K562 (cell line): ENCODE measurements at regions not wholly inside any gene's neighbourhood (a gene's known extent, or its start where the extent isn't known, plus 50 kb on each side); places are given as distances from the start of the nearest gene placed in this dataset.
A peak's percentile ranks its signal among the peaks of the same experiment; 100 is the strongest.

ENCODE experiments used
- ATF1 ChIP-seq, 2 experiments: fragments of 450-650 bp in 1 of 2; IDR thresholded peaks; 2 replicates each; pipeline ENCODE4 v1.6.1; 2016; ENCODE audit warnings: missing compliant biosample characterization in 1 of 2, missing genetic modification characterization in 1 of 2
- CBFA2T3 ChIP-seq: fragments of 450-650 bp; IDR thresholded peaks from 2 replicates; pipeline ENCODE4 v1.6.1; 2017
- CC2D1A ChIP-seq: fragments of 450-650 bp; IDR thresholded peaks from 2 replicates; pipeline ENCODE4 v1.6.1; 2017; ENCODE audit warnings: mild to moderate bottlenecking
- CHCHD3 ChIP-seq: fragments of 250-450 bp; sonication (Bioruptor Pico); IDR thresholded peaks from 2 replicates; pipeline ENCODE4 v2.1.2; 2022; ENCODE audit warnings: mild to moderate bottlenecking
- CHD2 ChIP-seq: IDR thresholded peaks from 2 replicates; pipeline ENCODE4 v1.6.1; 2011; ENCODE audit warnings: low read depth, low read length
- FOXK2 ChIP-seq, 2 experiments: fragments of 450-650 bp; IDR thresholded peaks in 1 of 2; conservative IDR thresholded peaks in 1 of 2; 2 replicates each; pipeline ENCODE4 v1.6.1; 2016; ENCODE audit warnings: low read depth in 2 of 2, mild to moderate bottlenecking in 1 of 2
- FUS ChIP-seq: fragments of 200-400 bp; formaldehyde crosslinking; optimal IDR thresholded peaks from 2 replicates; pipeline ENCODE3; 2017; ENCODE audit warnings: low read depth, low read length
- MECOM ChIP-seq: fragments of 250-450 bp; sonication (Bioruptor Pico); IDR thresholded peaks from 2 replicates; pipeline ENCODE4 v1.8.0; 2022; ENCODE audit warnings: inconsistent platforms
- MIER1 ChIP-seq: fragments of 450-650 bp; IDR thresholded peaks from 2 replicates; pipeline ENCODE4 v1.6.1; 2016; ENCODE audit warnings: antibody characterized with exemption, mild to moderate bottlenecking, low read depth
- NRF1 ChIP-seq, 2 experiments: fragments of 450-650 bp; IDR thresholded peaks in 1 of 2; conservative IDR thresholded peaks in 1 of 2; 2 replicates each; pipeline ENCODE4 v1.6.1; 2014; ENCODE audit warnings: mild to moderate bottlenecking in 2 of 2
- OTX1 ChIP-seq: fragments of 450-650 bp; formaldehyde crosslinking; IDR thresholded peaks from 2 replicates; pipeline ENCODE4 v1.4.0; 2022; ENCODE audit warnings: mild to moderate bottlenecking
- POLR2AphosphoS5 ChIP-seq: IDR thresholded peaks from 2 replicates; pipeline ENCODE4 v1.6.1; 2011; ENCODE audit warnings: mild to moderate bottlenecking, low read depth, low read length, moderate library complexity; ENCODE audit not compliant: control insufficient read depth, insufficient read depth
- POLR2G ChIP-seq: fragments of 200-400 bp; formaldehyde crosslinking; IDR thresholded peaks from 2 replicates; pipeline ENCODE4 v1.6.1; 2017; ENCODE audit warnings: low read depth, mild to moderate bottlenecking, antibody characterized with exemption, low read length, moderate library complexity
- RAD21 ChIP-seq, 2 experiments: fragments of 250-450 bp in 1 of 2; fragments of 450-650 bp in 1 of 2; sonication (Bioruptor Pico) in 1 of 2; formaldehyde crosslinking in 1 of 2; IDR thresholded peaks in 1 of 2; conservative IDR thresholded peaks in 1 of 2; 2 replicates each; pipeline versions ENCODE4 v1.4.0 to v1.8.0; 2020 to 2022; ENCODE audit warnings: mild to moderate bottlenecking in 2 of 2, moderate library complexity in 1 of 2
- SMARCA4 ChIP-seq: fragments of 450-650 bp; IDR thresholded peaks from 2 replicates; pipeline ENCODE4 v1.6.1; 2016
- SNIP1 ChIP-seq: fragments of 450-650 bp; IDR thresholded peaks from 2 replicates; pipeline ENCODE4 v1.7.1; 2017; ENCODE audit warnings: low read depth, mild to moderate bottlenecking
- SREBF1 ChIP-seq: fragments of 150-350 bp; IDR thresholded peaks from 2 replicates; pipeline ENCODE4 v1.6.1; 2014; ENCODE audit warnings: antibody characterized with exemption, low read depth, low read length, borderline replicate concordance
- ZC3H11A ChIP-seq: IDR thresholded peaks from 2 replicates; pipeline ENCODE4 v1.6.1; 2012; ENCODE audit warnings: low read depth, low read length, improper control_type of control experiment
- ZNF146 ChIP-seq: IDR thresholded peaks from one replicate; pipeline ENCODE4 v1.6.1; 2018; ENCODE audit warnings: missing compliant biosample characterization; ENCODE audit not compliant: unreplicated experiment
- ZNF644 ChIP-seq: fragments of 200-800 bp; sonication (Bioruptor generic); IDR thresholded peaks from 2 replicates; pipeline ENCODE4 v1.6.1; 2016; ENCODE audit warnings: low read depth, missing genetic modification characterization, missing compliant biosample characterization
- TF ChIP-seq, protein P1 (sequence below): fragments of 450-650 bp; formaldehyde crosslinking; IDR thresholded peaks from 2 replicates; pipeline ENCODE4 v1.4.0; 2022; ENCODE audit warnings: missing genetic modification characterization
- TF ChIP-seq, protein P2 (sequence below): IDR thresholded peaks from 2 replicates; pipeline ENCODE4 v1.6.1; 2016; ENCODE audit warnings: missing genetic modification characterization, missing compliant biosample characterization
- TF ChIP-seq, protein P3 (sequence below): fragments of 450-650 bp; IDR thresholded peaks from 2 replicates; pipeline ENCODE4 v1.6.1; 2016; ENCODE audit warnings: mild to moderate bottlenecking
- TF ChIP-seq, protein P4 (sequence below), 2 experiments: fragments of 200-800 bp in 1 of 2; sonication (Bioruptor generic) in 1 of 2; sonication (generic) in 1 of 2; formaldehyde crosslinking in 1 of 2; IDR thresholded peaks in 1 of 2; conservative IDR thresholded peaks in 1 of 2; 2 replicates each; pipeline versions ENCODE4 v1.5.0 to v1.6.1; 2016 to 2020; ENCODE audit warnings: missing compliant biosample characterization in 1 of 2, missing genetic modification characterization in 1 of 2, missing genetic modification reagents in 1 of 2

DNA sequence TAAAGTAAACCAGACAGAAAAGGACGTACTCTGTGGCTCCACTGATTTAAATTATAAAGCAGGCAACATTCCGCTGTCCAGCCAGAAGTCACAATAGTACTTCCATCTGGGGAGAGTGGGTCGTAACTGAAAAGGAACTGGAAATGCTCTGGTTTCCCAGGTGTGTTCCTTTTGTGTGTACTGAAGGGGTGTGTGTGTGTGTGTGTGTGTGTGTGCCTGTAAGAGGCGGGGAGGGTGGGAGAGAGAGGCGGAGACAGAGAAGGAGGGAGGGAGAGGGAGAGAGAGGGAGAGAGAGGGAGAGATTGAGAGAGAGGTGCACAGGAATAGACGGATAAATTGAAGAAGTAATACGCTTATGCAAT, 178.4 kb upstream of the ZNF184 start (continued):
- TF ChIP-seq CHCHD3 (CRISPR knock-in tag) (no peak), FUS (no peak), POLR2G (no peak), ZNF644 (no peak), SREBF1 (no peak), RAD21 (CRISPR knock-in tag; conservative IDR thresholded peaks at IDR 0.05 in 1 of 2, IDR thresholded peaks at IDR 0.05 in 1 of 2) (no peak), POLR2AphosphoS5 (no peak), ATF1 (CRISPR knock-in tag; IDR thresholded peaks at IDR 0.05) (no peak), ATF1 (tag; IDR thresholded peaks at IDR 0.05) (no peak), OTX1 (CRISPR knock-in tag) (peak; percentile 76), MIER1 (0 out of 2 replicates have a peak, but pooled peaks have one; percentile 66), SNIP1 (no peak), CBFA2T3 (peak; percentile 27; the same call in 1 of the 2 replicates), MECOM (CRISPR knock-in tag) (no peak), CC2D1A (0 out of 2 replicates have a peak, but pooled peaks have one; percentile 43), ZC3H11A (0 out of 2 replicates have a peak, but pooled peaks have one; percentile 32), SMARCA4 (peak; percentile 52), ZNF146 (CRISPR knock-in tag) (no peak), CHD2 (no peak), NRF1 (conservative IDR thresholded peaks at IDR 0.05 in 1 of 2, IDR thresholded peaks at IDR 0.05 in 1 of 2) (no peak), FOXK2 (conservative IDR thresholded peaks at IDR 0.05 in 1 of 2, IDR thresholded peaks at IDR 0.05 in 1 of 2; ENCODE audit: low read depth in 2 of 2) (peak; percentile 59 to 74; a peak in 3 of 4 replicates)
- TF ChIP-seq, protein P1, sequence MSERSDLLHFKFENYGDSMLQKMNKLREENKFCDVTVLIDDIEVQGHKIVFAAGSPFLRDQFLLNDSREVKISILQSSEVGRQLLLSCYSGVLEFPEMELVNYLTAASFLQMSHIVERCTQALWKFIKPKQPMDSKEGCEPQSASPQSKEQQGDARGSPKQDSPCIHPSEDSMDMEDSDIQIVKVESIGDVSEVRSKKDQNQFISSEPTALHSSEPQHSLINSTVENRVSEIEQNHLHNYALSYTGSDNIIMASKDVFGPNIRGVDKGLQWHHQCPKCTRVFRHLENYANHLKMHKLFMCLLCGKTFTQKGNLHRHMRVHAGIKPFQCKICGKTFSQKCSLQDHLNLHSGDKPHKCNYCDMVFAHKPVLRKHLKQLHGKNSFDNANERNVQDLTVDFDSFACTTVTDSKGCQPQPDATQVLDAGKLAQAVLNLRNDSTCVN, result peak; percentile 87; the same call in 1 of the 2 replicates
- TF ChIP-seq, protein P2, sequence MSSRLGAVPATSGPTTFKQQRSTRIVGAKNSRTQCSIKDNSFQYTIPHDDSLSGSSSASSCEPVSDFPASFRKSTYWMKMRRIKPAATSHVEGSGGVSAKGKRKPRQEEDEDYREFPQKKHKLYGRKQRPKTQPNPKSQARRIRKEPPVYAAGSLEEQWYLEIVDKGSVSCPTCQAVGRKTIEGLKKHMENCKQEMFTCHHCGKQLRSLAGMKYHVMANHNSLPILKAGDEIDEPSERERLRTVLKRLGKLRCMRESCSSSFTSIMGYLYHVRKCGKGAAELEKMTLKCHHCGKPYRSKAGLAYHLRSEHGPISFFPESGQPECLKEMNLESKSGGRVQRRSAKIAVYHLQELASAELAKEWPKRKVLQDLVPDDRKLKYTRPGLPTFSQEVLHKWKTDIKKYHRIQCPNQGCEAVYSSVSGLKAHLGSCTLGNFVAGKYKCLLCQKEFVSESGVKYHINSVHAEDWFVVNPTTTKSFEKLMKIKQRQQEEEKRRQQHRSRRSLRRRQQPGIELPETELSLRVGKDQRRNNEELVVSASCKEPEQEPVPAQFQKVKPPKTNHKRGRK (tag), result no peak
- TF ChIP-seq, protein P3, sequence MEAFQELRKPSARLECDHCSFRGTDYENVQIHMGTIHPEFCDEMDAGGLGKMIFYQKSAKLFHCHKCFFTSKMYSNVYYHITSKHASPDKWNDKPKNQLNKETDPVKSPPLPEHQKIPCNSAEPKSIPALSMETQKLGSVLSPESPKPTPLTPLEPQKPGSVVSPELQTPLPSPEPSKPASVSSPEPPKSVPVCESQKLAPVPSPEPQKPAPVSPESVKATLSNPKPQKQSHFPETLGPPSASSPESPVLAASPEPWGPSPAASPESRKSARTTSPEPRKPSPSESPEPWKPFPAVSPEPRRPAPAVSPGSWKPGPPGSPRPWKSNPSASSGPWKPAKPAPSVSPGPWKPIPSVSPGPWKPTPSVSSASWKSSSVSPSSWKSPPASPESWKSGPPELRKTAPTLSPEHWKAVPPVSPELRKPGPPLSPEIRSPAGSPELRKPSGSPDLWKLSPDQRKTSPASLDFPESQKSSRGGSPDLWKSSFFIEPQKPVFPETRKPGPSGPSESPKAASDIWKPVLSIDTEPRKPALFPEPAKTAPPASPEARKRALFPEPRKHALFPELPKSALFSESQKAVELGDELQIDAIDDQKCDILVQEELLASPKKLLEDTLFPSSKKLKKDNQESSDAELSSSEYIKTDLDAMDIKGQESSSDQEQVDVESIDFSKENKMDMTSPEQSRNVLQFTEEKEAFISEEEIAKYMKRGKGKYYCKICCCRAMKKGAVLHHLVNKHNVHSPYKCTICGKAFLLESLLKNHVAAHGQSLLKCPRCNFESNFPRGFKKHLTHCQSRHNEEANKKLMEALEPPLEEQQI, result peak; percentile 10; the same call in 1 of the 2 replicates
- TF ChIP-seq, protein P4, sequence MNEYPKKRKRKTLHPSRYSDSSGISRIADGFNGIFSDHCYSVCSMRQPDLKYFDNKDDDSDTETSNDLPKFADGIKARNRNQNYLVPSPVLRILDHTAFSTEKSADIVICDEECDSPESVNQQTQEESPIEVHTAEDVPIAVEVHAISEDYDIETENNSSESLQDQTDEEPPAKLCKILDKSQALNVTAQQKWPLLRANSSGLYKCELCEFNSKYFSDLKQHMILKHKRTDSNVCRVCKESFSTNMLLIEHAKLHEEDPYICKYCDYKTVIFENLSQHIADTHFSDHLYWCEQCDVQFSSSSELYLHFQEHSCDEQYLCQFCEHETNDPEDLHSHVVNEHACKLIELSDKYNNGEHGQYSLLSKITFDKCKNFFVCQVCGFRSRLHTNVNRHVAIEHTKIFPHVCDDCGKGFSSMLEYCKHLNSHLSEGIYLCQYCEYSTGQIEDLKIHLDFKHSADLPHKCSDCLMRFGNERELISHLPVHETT (CRISPR knock-in tag; conservative IDR thresholded peaks at IDR 0.05 in 1 of 2, IDR thresholded peaks at IDR 0.05 in 1 of 2), result no peak
